Heart right ventricle (tissue), 16 donors: ENCODE measurements at regions not wholly inside any gene's neighbourhood (a gene's known extent, or its start where the extent isn't known, plus 50 kb on each side); places are given as distances from the start of the nearest gene placed in this dataset.

Source experiments
- ATAC-seq, 8 donors: fragments of 200-7000 bp; cut with Tn5 transposase; one replicate each; pipeline ENCODE4 v1.9.1; 2020; ENCODE audit warnings: mild to moderate bottlenecking in 8 of 8, moderate library complexity in 8 of 8, moderate number of reproducible peaks in 1 of 8
- DNase-seq, 2 donors: peaks; one replicate each; pipeline ENCODE4 v3.0.0-alpha.2; 2020
- H3K27ac ChIP-seq, 10 donors: fragments of 200-600 bp; sonication (generic) in 2 of 10; one replicate each; pipeline versions ENCODE4 v1.5.0 to v1.8.0; 2020 to 2022; ENCODE audit warnings: mild to moderate bottlenecking in 3 of 10
- H3K27me3 ChIP-seq, 7 donors: fragments of 200-600 bp; one replicate each; pipeline ENCODE4 v1.8.0; 2021 to 2022; ENCODE audit warnings: mild to moderate bottlenecking in 2 of 7
- H3K36me3 ChIP-seq, 9 donors: fragments of 200-600 bp; sonication (generic) in 1 of 9; one replicate each; pipeline versions ENCODE4 v1.5.0 to v1.8.0; 2020 to 2022; ENCODE audit warnings: mild to moderate bottlenecking in 2 of 9
- H3K4me1 ChIP-seq, 9 donors: fragments of 200-600 bp; sonication (generic) in 1 of 9; one replicate each; pipeline versions ENCODE4 v1.5.0 to v1.8.0; 2020 to 2022; ENCODE audit warnings: mild to moderate bottlenecking in 4 of 9
- H3K4me3 ChIP-seq, 10 donors: fragments of 200-600 bp; sonication (generic) in 2 of 10; one replicate each; pipeline versions ENCODE4 v1.5.0 to v1.8.0; 2020 to 2022; ENCODE audit warnings: mild to moderate bottlenecking in 7 of 10, moderate library complexity in 2 of 10
- H3K9me3 ChIP-seq, 11 donors: fragments of 200-600 bp in 10 of 11; sonication (generic) in 2 of 11; one replicate each; pipeline versions ENCODE4 v1.5.0 to v1.8.0; 2013 to 2022; ENCODE audit warnings: mild to moderate bottlenecking in 2 of 11, control low read depth in 1 of 11, moderate library complexity in 1 of 11
- CTCF ChIP-seq, 9 donors: fragments of 200-600 bp; sonication (generic) in 2 of 9; IDR thresholded peaks; one replicate each; pipeline versions ENCODE4 v1.5.0 to v1.8.0; 2021 to 2022; ENCODE audit warnings: antibody characterized with exemption in 9 of 9, mild to moderate bottlenecking in 5 of 9, moderate library complexity in 1 of 9
- WGBS, 2 donors: extraction: QIAGEN DNeasy Blood & Tissue Kit; methylation state at CpG; one replicate each; pipeline ENCODE4 v1.1.7; 2013; ENCODE audit warnings: inconsistent platforms in 1 of 2; 5-methylcytosine and 5-hydroxymethylcytosine counted together
- intact Hi-C, 10 donors: fragments of 100-400 bp; cut with DNase I; formaldehyde crosslinking; loops; one replicate each; pipeline versions ENCODE4 v1.11.1 to v1.14.2; 2022
- donor health status: Arrhythmogenic right ventricular cardiomyopathy.
- donor health status: ischemic (EF 13 %, LVEDD 7.1; RV severe dilation, severe dysfunction).
- donor health status: healthy with polysubstance abuse.
- donor health status: DM: no; HTN: yes; CAD: no.
- donor health status: DM: no; HTN: no; CAD: no.
- donor health status: ischemic (EF 25% LVEDD 6.9; RV normal size, moderate dysfunction).
- donor health status: ischemic (EF 25% LVEDD 5.7; RV mildly dilated, moderate dysfunction).
- donor health status: healthy.
- donor health status: DM: yes; HTN: yes; CAD: no.
- donor health status: Ischemic cardiomyopathy.
- donor health status: ischemic (EF 35%, LVEDD 5.7; RV mildly dilated, moderate dysfunction).
- donor health status: nonischemic (EF 11% LVEDD 7.7; RV severe dilation, severe dysfunction).
- donor health status: DM: yes; HTN: yes; CAD: no.
- donor health status: PGD.
- donor health status: ischemic (EF 29% LVEDD 5.4; RV normal size, mild dysfunction).
- donor health status: nonischemic (EF 23%, LVEDD 6.1; RV moderate dilation, normal function).

- Histone ChIP-seq H3K27me3 (peaks cover 0 to 16% (median 5%) of the 10 kb centered on the region in 7 donors), H3K36me3 (no peaks in the 10 kb centered on the region), H3K9me3 (no peaks in the 10 kb centered on the region), H3K4me1 (peaks cover 0 to 15% (median 0%) of the 10 kb centered on the region in 9 donors), H3K4me3 (no peak overlapping the region), H3K27ac (peak overlapping the region in 1 of 10 donors; percentile 26)
- intact Hi-C loops, result loop anchor here in 1 of 10 donors (5.0 kb wide), 1 partner anchor 207 kb away; no protein-coding TSS in a partner anchor
- TF ChIP-seq CTCF (IDR thresholded peaks at IDR 0.05), result no peak
- ATAC-seq (no peak), DNase-seq (no peak)
- 86 to 87% methylated on average over 2 of the region's 2 CpGs for WGBS, 2 donors
These were observed 231.2 kb upstream of the LRTM1 start for GRCh38 chr3:55159016-55159415.

GRCh38 chr3:55158345-55158744 is 230.5 kb upstream of the LRTM1 start:
- ATAC-seq, result no peak
- Histone ChIP-seq H3K27ac (peak overlapping the region in 1 of 10 donors; percentile 26), H3K4me3 (no peak overlapping the region), H3K36me3 (no peaks in the 10 kb centered on the region), H3K4me1 (peaks cover 0 to 15% (median 0%) of the 10 kb centered on the region in 9 donors), H3K27me3 (peaks cover 0 to 16% (median 5%) of the 10 kb centered on the region in 7 donors), H3K9me3 (no peaks in the 10 kb centered on the region)
- no peak for TF ChIP-seq CTCF (IDR thresholded peaks at IDR 0.05)
- intact Hi-C loops, result loop anchor here in 1 of 10 donors (5.0 kb wide), 1 partner anchor 206 kb away; no protein-coding TSS in a partner anchor
- DNase-seq, result no peak
- WGBS, 2 donors, result 76 to 78% methylated on average over 3 of the region's 3 CpGs

GRCh38 chr3:55157731-55158130 is 229.9 kb upstream of the LRTM1 start:
- no peak overlapping the region for H3K27ac ChIP-seq
- TF ChIP-seq CTCF (IDR thresholded peaks at IDR 0.05), result no peak
- no peaks in the 10 kb centered on the region for H3K9me3 ChIP-seq
- 77 to 86% methylated on average over 1 of the region's 1 CpG for WGBS, 2 donors
- no peak for DNase-seq
- peaks cover 0 to 16% (median 7%) of the 10 kb centered on the region in 7 donors for H3K27me3 ChIP-seq
- peaks cover 0 to 15% (median 0%) of the 10 kb centered on the region in 9 donors for H3K4me1 ChIP-seq
- H3K4me3 ChIP-seq, result no peak overlapping the region
- H3K36me3 ChIP-seq, result no peaks in the 10 kb centered on the region
- intact Hi-C loops, result loop anchor here in 1 of 10 donors (5.0 kb wide), 1 partner anchor 205 kb away; no protein-coding TSS in a partner anchor
- no peak for ATAC-seq

- WGBS, 2 donors, result 80 to 84% methylated on average over 9 of the region's 9 CpGs
- Histone ChIP-seq H3K4me1 (peaks cover 0 to 14% (median 0%) of the 10 kb centered on the region in 9 donors), H3K9me3 (no peaks in the 10 kb centered on the region), H3K27me3 (peaks cover 0 to 19% (median 9%) of the 10 kb centered on the region in 7 donors), H3K36me3 (no peaks in the 10 kb centered on the region), H3K27ac (no peak overlapping the region), H3K4me3 (no peak overlapping the region)
- no peak for DNase-seq
- intact Hi-C loops, result loop anchor here in 1 of 10 donors (5.0 kb wide), 1 partner anchor 205 kb away; no protein-coding TSS in a partner anchor
- ATAC-seq, result no peak
- TF ChIP-seq CTCF (IDR thresholded peaks at IDR 0.05), result no peak
These were observed 229.2 kb upstream of the LRTM1 start for GRCh38 chr3:55156851-55157650.
